Fibroblast of mammary gland (primary cell): ENCODE measurements at regions not wholly inside any gene's neighbourhood (a gene's known extent, or its start where the extent isn't known, plus 50 kb on each side); places are given as distances from the start of the nearest gene placed in this dataset.
"Not testable (repeated sequence)": the region's sequence is repeated elsewhere in the genome, so short reads cannot be mapped to it uniquely, and the experiment has no call there.

ENCODE experiments used
- DNase-seq: peaks from one replicate; pipeline ENCODE4 v3.0.0-alpha.2; 2010; ENCODE audit warnings: low read depth
- H3K4me3 ChIP-seq: 2 replicates; pipeline ENCODE4 v1.5.1; 2011; ENCODE audit warnings: low read depth, mild to moderate bottlenecking, low read length, moderate library complexity; ENCODE audit not compliant: control insufficient read depth
- CTCF ChIP-seq: conservative IDR thresholded peaks from 2 replicates; pipeline ENCODE4 v1.5.1; 2011; ENCODE audit warnings: low read depth, low read length, inconsistent platforms; ENCODE audit not compliant: control insufficient read depth, insufficient read depth

- H3K4me3 ChIP-seq: no peak overlapping the region
- DNase-seq: peak; percentile 1
- no peak for TF ChIP-seq CTCF
Measured at GRCh38 chr17:70588003-70588402, 418.7 kb downstream of the KCNJ2 start.

- no peak for DNase-seq
- no peak overlapping the region for H3K4me3 ChIP-seq
- no peak for TF ChIP-seq CTCF
Measured at GRCh38 chr17:70597774-70598173, 428.4 kb downstream of the KCNJ2 start.

GRCh38 chr17:70599198-70599597, 429.9 kb downstream of the KCNJ2 start:
- no peak overlapping the region for H3K4me3 ChIP-seq
- DNase-seq: no peak
- TF ChIP-seq CTCF: no peak

- DNase-seq, H3K4me3 ChIP-seq: not testable (repeated sequence)
Measured at GRCh38 chr17:70599945-70600344, 430.6 kb downstream of the KCNJ2 start.

- no peak for TF ChIP-seq CTCF
- no peak for DNase-seq
- H3K4me3 ChIP-seq: no peak overlapping the region
Measured at GRCh38 chr17:70603226-70603625, 433.9 kb downstream of the KCNJ2 start.

- no peak for TF ChIP-seq CTCF
- DNase-seq: no peak
- no peak overlapping the region for H3K4me3 ChIP-seq
Measured at GRCh38 chr17:70604854-70605253, 435.5 kb downstream of the KCNJ2 start.

GRCh38 chr17:70606086-70606485, 436.8 kb downstream of the KCNJ2 start:
- DNase-seq: no peak
- no peak for TF ChIP-seq CTCF
- no peak overlapping the region for H3K4me3 ChIP-seq
